IMR-90 (cell line): ENCODE measurements at regions not wholly inside any gene's neighbourhood (a gene's known extent, or its start where the extent isn't known, plus 50 kb on each side); places are given as distances from the start of the nearest gene placed in this dataset.

ENCODE experiments used
- ATAC-seq: fragments of 200-7000 bp; cut with Tn5 transposase; 2 replicates; pipeline ENCODE4 v1.9.1; 2020; ENCODE audit warnings: low read depth, mild to moderate bottlenecking, moderate library complexity
- BruUV-seq: library from RNA; stranded (reverse); fragments of 400-500 nt; replicated peaks from 2 replicates; lab custom pipeline; 2021; lab: Mats Ljungman, UMichigan
- CTCF ChIA-PET: fragments of 300-600 bp; formaldehyde crosslinking; extraction: SDS; loops from one replicate; lab custom pipeline; 2021; ENCODE audit warnings: antibody characterized with exemption; lab: Yijun Ruan, JAX
- POLR2A ChIA-PET: fragments of 300-600 bp; sonication (Branson Sonifier 250); formaldehyde crosslinking; loops from one replicate; lab custom pipeline; 2022; ENCODE audit warnings: antibody characterized with exemption; ENCODE audit not compliant: unreplicated experiment; lab: Charles Lee
- DNase-seq: peaks from one replicate; pipeline ENCODE4 v3.0.0; 2013
- H2AFZ ChIP-seq: replicated peaks from 2 replicates; pipeline ENCODE3; 2013; ENCODE audit warnings: low read length, mild to moderate bottlenecking; ENCODE audit not compliant: poor library complexity
- H2AK5ac ChIP-seq: 2 replicates; pipeline ENCODE4 v1.6.1; 2013; ENCODE audit warnings: low read depth, low read length, inconsistent platforms
- H2AK9ac ChIP-seq: replicated peaks from 2 replicates; pipeline ENCODE3; 2013; ENCODE audit warnings: mild to moderate bottlenecking, low read depth, low read length, moderate library complexity; ENCODE audit not compliant: poor library complexity
- H2BK120ac ChIP-seq: 2 replicates; pipeline ENCODE4 v1.6.1; 2013; ENCODE audit warnings: low read depth, low read length, inconsistent platforms
- H2BK15ac ChIP-seq: 3 replicates; pipeline ENCODE4 v1.6.1; 2013; ENCODE audit warnings: low read depth, low read length, inconsistent platforms
- H2BK20ac ChIP-seq: 2 replicates; pipeline ENCODE4 v1.6.1; 2013; ENCODE audit warnings: low read depth, mild to moderate bottlenecking, inconsistent platforms, low read length, moderate library complexity
- H2BK5ac ChIP-seq: 2 replicates; pipeline ENCODE4 v1.6.1; 2013; ENCODE audit warnings: mild to moderate bottlenecking, low read depth, low read length, inconsistent platforms; ENCODE audit not compliant: poor library complexity, severe bottlenecking
- H3K14ac ChIP-seq: replicated peaks from 2 replicates; pipeline ENCODE4 v1.6.1; 2013; ENCODE audit warnings: low read depth, low read length, inconsistent platforms
- H3K18ac ChIP-seq: 2 replicates; pipeline ENCODE4 v1.6.1; 2013; ENCODE audit warnings: low read depth, low read length, control low read depth
- H3K23ac ChIP-seq: 2 replicates; pipeline ENCODE4 v1.6.1; 2013; ENCODE audit warnings: low read depth, low read length, inconsistent platforms
- H3K27ac ChIP-seq: 2 replicates; pipeline ENCODE4 v1.5.1; 2013; ENCODE audit warnings: mild to moderate bottlenecking, control low read depth, low read length; ENCODE audit not compliant: insufficient read depth
- H3K27me3 ChIP-seq: 2 replicates; pipeline ENCODE4 v1.6.1; 2013; ENCODE audit warnings: low read length; ENCODE audit not compliant: control insufficient read depth, insufficient read depth
- H3K36me3 ChIP-seq: 2 replicates; pipeline ENCODE4 v1.6.1; 2013; ENCODE audit warnings: low read length, mixed read lengths; ENCODE audit not compliant: control insufficient read depth, insufficient read depth
- H3K4ac ChIP-seq: 2 replicates; pipeline ENCODE4 v1.6.1; 2013; ENCODE audit warnings: low read depth, low read length, inconsistent platforms
- H3K4me1 ChIP-seq: 2 replicates; pipeline ENCODE4 v1.6.1; 2013; ENCODE audit warnings: low read length, mixed read lengths; ENCODE audit not compliant: control insufficient read depth, insufficient read depth
- H3K4me2 ChIP-seq: 2 replicates; pipeline ENCODE4 v1.6.1; 2013; ENCODE audit warnings: low read depth, mild to moderate bottlenecking, control low read depth, low read length, moderate library complexity
- H3K4me3 ChIP-seq: 2 replicates; pipeline ENCODE4 v1.5.1; 2013; ENCODE audit warnings: low read depth, mild to moderate bottlenecking, control low read depth, low read length, moderate library complexity; ENCODE audit not compliant: insufficient read depth
- H3K56ac ChIP-seq: 2 replicates; pipeline ENCODE4 v1.6.1; 2013; ENCODE audit warnings: low read length, inconsistent platforms; ENCODE audit not compliant: insufficient read depth; ENCODE audit errors: extremely low read depth
- H3K79me1 ChIP-seq, 2 experiments: 2 replicates each; pipeline ENCODE4 v1.6.1; 2013; ENCODE audit warnings: low read length in 2 of 2, inconsistent platforms in 1 of 2, low read depth in 1 of 2
- H3K9ac ChIP-seq: 2 replicates; pipeline ENCODE4 v1.6.1; 2013; ENCODE audit warnings: low read depth, low read length, control low read depth
- H3K9me1 ChIP-seq: 2 replicates; pipeline ENCODE4 v1.6.1; 2013; ENCODE audit warnings: low read length, inconsistent platforms; ENCODE audit not compliant: insufficient read depth
- H3K9me3 ChIP-seq: 2 replicates; pipeline ENCODE4 v1.6.1; 2013; ENCODE audit warnings: low read length; ENCODE audit not compliant: control insufficient read depth, insufficient read depth
- H4K20me1 ChIP-seq: 2 replicates; pipeline ENCODE4 v1.6.1; 2013; ENCODE audit warnings: low read length, inconsistent platforms; ENCODE audit not compliant: insufficient read depth
- H4K5ac ChIP-seq: 2 replicates; pipeline ENCODE4 v1.6.1; 2013; ENCODE audit warnings: mild to moderate bottlenecking, low read depth, low read length, control low read depth
- H4K8ac ChIP-seq, 2 experiments: 2 replicates each; pipeline ENCODE4 v1.6.1; 2013; ENCODE audit warnings: low read depth in 2 of 2, low read length in 2 of 2, control low read depth in 1 of 2, inconsistent platforms in 1 of 2
- H4K91ac ChIP-seq: 2 replicates; pipeline ENCODE4 v1.6.1; 2013; ENCODE audit warnings: low read depth, low read length, inconsistent platforms; ENCODE audit not compliant: insufficient read depth
- MXI1 ChIP-seq: IDR thresholded peaks from 2 replicates; pipeline ENCODE4 v1.6.1; 2012; ENCODE audit warnings: low read depth, mild to moderate bottlenecking, low read length, moderate library complexity, borderline replicate concordance
- POLR2A ChIP-seq: IDR thresholded peaks from 2 replicates; pipeline ENCODE4 v1.6.1; 2012; ENCODE audit warnings: mild to moderate bottlenecking, low read depth, low read length
- SMC3 ChIP-seq: fragments of 150-350 bp; IDR thresholded peaks from 2 replicates; pipeline ENCODE4 v1.6.1; 2016; ENCODE audit warnings: low read depth, mild to moderate bottlenecking, antibody characterized with exemption, low read length, moderate library complexity
- WGBS, 2 experiments: methylation state at CpG; one replicate each; pipeline versions ENCODE4 v1.1.5 to v1.1.7; 2013; ENCODE audit warnings: missing lambda C conversion rate in 2 of 2; ENCODE audit not compliant: insufficient read length in 1 of 2; ENCODE audit errors: extremely low coverage in 2 of 2; 5-methylcytosine and 5-hydroxymethylcytosine counted together
- dilution Hi-C: fragments of 300-500 bp; cut with HindIII; formaldehyde crosslinking; loops from one replicate; pipeline ENCODE4 v1.14.3; 2018; ENCODE audit warnings: low sequenced_read_pairs; ENCODE audit not compliant: unreplicated experiment
- in situ Hi-C: fragments of 300-500 bp; cut with MboI; formaldehyde crosslinking; loops from 3 replicates; pipeline ENCODE4 v1.14.3; 2019; ENCODE audit warnings: low sequenced_read_pairs, inconsistent platforms, mixed read lengths
- intact Hi-C: fragments of 100-400 bp; cut with micrococcal nuclease; formaldehyde crosslinking; loops from 2 replicates; pipeline ENCODE4 v1.10.0; 2022

DNA sequence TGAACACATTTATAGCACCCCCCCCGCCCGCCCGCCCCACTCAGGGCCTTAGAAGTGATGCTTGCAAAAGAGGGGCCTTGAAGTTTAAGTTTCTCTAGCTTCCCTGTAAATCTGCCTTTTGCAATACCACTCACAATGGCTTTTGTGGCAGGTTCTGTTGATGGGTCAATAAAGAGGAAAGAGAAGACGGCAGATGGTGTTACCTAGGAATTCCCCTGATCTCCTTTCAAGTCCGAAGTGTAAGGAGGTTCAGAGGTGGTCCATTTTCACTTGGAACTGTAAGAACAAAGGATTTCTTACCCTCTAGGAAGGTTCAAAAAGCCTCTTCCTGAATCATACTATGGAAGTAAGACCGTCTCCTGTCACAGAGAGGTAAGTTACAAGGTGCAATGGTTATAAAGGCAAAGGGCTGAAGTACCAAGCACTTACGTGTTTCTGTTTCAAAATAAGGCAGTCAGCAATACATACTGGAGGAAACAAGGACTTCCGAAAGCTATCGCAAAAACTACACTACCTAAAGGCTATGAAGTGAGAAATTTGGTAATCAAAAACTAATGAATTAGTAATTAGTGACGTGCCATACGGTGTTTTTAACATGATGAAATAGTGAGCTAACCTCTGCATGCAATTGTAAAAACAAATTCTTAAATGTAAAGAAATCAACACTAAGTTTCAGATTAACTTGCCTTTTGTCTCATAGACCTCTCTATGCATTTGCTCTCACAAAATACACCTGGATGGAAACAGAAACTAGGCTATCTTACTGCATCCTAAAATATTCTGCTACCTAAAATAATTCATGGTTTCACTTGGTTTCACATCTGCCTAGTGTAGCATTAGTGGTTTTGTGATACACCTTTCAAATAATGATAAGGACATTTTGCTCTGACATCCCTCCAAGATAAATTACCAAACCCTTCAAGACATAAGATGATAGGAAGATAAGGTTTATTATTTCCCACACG, 589.4 kb upstream of the FAM174A start:
- Histone ChIP-seq H3K36me3 (no peaks in the 10 kb centered on the region), H2BK5ac (no peak overlapping the region), H3K4me2 (no peak overlapping the region), H4K91ac (no peak overlapping the region), H3K14ac (no peak overlapping the region), H3K79me1 (no peaks in the 10 kb centered on the region), H2BK15ac (no peak overlapping the region), H3K9ac (no peak overlapping the region), H3K18ac (no peak overlapping the region), H4K20me1 (no peaks in the 10 kb centered on the region), H3K27ac (no peak overlapping the region), H2AK5ac (no peak overlapping the region), H3K9me3 (peaks cover 9% of the 10 kb centered on the region), H2AFZ (no peak overlapping the region), H3K4me1 (no peaks in the 10 kb centered on the region), H3K27me3 (no peaks in the 10 kb centered on the region), H4K8ac (no peak overlapping the region), H2AK9ac (no peak overlapping the region), H3K4me3 (no peak overlapping the region), H3K23ac (no peak overlapping the region), H3K9me1 (no peaks in the 10 kb centered on the region), H2BK120ac (no peak overlapping the region), H2BK20ac (no peak overlapping the region), H3K4ac (no peak overlapping the region), H3K56ac (no peak overlapping the region), H4K5ac (no peak overlapping the region)
- TF ChIP-seq SMC3 (no peak), MXI1 (no peak), POLR2A (no peak)
- in situ Hi-C loops, result no loop called here
- CTCF ChIA-PET, result interaction anchor here (0.5 kb wide), 1 partner anchor 13 kb away, joined by 3 read pairs; no protein-coding TSS in a partner anchor
- intact Hi-C loops, result no loop called here
- POLR2A ChIA-PET, result no interaction called here
- DNase-seq, result no peak
- no peak for ATAC-seq
- no CpG with 5 or more reads among the region's 12 CpGs for WGBS, 2 experiments
- no TSS peak for BruUV-seq
- dilution Hi-C loops, result no loop called here
